ENCODE measurements at regions not wholly inside any gene's neighbourhood (a gene's known extent, or its start where the extent isn't known, plus 50 kb on each side); places are given as distances from the start of the nearest gene placed in this dataset.

DNA sequence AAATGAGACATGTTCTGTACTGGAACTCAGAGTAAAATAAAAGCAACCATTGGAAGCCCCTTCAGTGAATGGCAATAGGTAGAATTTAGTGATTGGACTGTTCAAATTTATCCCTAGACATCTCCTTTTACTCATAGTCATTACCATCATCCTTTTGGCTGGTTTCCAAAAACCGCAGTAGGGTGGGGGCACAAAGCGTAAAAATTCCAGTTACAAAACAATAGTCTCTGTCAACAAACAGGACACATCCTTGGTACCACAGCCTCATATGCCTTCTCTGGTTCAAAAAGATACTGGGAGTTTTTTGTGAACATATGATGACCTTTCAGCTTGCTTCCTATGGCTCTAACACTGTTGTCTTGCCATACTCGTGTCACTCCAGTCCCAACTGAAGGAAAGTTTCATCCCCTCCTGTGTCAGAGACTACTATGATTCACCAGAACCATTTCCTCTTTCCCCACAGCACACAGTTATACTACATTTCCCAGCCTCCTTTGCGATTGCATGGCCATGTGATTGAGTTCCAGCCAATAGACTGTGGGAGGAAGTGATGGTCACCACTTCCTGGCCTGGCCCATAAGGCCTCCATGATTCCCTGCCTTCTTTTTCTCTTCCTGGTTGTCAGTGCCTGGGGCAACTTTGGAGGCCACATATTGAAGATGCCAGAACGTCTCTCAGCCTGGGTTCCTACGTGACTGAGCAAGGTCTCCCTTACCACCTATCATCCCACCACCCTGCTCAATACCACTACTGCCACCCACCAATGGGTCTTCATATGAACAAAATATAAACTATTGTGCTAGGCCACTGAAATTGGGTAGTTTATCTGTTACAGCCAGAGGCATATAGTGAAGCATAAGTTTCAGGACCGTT, 162.4 kb downstream of the ID4 start:
- peak; percentile 9 for DNase-seq (ENCODE audit: extremely low read depth, insufficient read length)
- Histone ChIP-seq H3K27me3 (replicated peaks; ENCODE audit: control insufficient read depth, insufficient read depth, low read length) (no peaks in the 10 kb centered on the region), H3K4me3 (replicated peaks; ENCODE audit: low read depth, low read length) (no peak overlapping the region), H3K36me3 (ENCODE audit: control insufficient read depth, insufficient read depth, low read length) (no peaks in the 10 kb centered on the region)
- TF ChIP-seq, protein P1, sequence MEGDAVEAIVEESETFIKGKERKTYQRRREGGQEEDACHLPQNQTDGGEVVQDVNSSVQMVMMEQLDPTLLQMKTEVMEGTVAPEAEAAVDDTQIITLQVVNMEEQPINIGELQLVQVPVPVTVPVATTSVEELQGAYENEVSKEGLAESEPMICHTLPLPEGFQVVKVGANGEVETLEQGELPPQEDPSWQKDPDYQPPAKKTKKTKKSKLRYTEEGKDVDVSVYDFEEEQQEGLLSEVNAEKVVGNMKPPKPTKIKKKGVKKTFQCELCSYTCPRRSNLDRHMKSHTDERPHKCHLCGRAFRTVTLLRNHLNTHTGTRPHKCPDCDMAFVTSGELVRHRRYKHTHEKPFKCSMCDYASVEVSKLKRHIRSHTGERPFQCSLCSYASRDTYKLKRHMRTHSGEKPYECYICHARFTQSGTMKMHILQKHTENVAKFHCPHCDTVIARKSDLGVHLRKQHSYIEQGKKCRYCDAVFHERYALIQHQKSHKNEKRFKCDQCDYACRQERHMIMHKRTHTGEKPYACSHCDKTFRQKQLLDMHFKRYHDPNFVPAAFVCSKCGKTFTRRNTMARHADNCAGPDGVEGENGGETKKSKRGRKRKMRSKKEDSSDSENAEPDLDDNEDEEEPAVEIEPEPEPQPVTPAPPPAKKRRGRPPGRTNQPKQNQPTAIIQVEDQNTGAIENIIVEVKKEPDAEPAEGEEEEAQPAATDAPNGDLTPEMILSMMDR (IDR thresholded peaks at IDR 0.05; ENCODE audit: insufficient read depth, low read length, poor library complexity, severe bottlenecking) = no peak

GRCh38 chr6:20001286-20001685, 164.1 kb downstream of the ID4 start:
- no peaks in the 10 kb centered on the region for H3K36me3 ChIP-seq (ENCODE audit: control insufficient read depth, insufficient read depth, low read length)
- DNase-seq (ENCODE audit: extremely low read depth, insufficient read length) = no peak
- no peaks in the 10 kb centered on the region for H3K27me3 ChIP-seq (replicated peaks; ENCODE audit: control insufficient read depth, insufficient read depth, low read length)
- H3K4me3 ChIP-seq (replicated peaks; ENCODE audit: low read depth, low read length) = no peak overlapping the region
- TF ChIP-seq, protein P1 (IDR thresholded peaks at IDR 0.05; ENCODE audit: insufficient read depth, low read length, poor library complexity, severe bottlenecking) = no peak

DNA sequence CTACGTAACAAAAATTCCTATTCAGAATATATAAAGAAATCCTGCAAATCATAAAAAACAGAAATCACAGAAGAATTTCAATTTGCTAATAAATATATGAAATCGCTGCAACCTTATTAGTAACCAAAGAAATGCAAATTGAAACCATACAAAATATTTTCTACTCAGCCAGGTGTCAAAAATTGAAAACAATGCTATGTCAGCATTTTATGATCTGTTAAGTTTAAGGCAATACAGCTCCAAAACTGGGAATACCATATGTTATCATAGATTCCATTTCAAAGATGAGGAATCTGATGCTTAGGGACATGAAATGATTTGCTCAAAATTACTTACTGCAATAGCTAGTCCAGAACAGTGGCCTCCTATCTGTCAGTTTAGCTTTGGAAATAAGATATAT, 168.9 kb downstream of the ID4 start:
- Histone ChIP-seq H3K27me3 (replicated peaks; ENCODE audit: control insufficient read depth, insufficient read depth, low read length) (no peaks in the 10 kb centered on the region), H3K4me3 (replicated peaks; ENCODE audit: low read depth, low read length) (no peak overlapping the region), H3K36me3 (ENCODE audit: control insufficient read depth, insufficient read depth, low read length) (no peaks in the 10 kb centered on the region)
- DNase-seq (ENCODE audit: extremely low read depth, insufficient read length) = no peak
- TF ChIP-seq, protein P1 (IDR thresholded peaks at IDR 0.05; ENCODE audit: insufficient read depth, low read length, poor library complexity, severe bottlenecking) = no peak

DNA sequence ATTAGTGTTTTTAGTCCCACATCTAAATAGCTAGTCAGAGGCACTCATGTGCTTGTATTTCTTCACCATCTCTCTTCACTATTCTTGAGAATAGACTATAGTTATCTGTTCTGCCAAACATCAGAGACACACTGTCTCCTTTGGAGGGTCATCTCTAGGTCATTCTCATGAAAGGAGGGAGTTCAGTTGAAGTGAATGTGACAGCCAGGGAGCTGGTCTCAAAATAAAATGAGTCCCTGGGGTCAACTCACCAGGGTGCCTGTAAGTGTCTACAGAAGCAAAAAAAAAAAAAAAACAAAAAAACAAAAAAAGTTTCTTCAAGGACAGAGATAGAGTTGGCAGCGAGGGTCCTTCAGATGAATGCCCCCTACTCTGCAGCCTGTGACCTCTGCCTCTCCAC, 171.0 kb downstream of the ID4 start:
- H3K36me3 ChIP-seq (ENCODE audit: control insufficient read depth, insufficient read depth, low read length) = no peaks in the 10 kb centered on the region
- TF ChIP-seq, protein P1 (IDR thresholded peaks at IDR 0.05; ENCODE audit: insufficient read depth, low read length, poor library complexity, severe bottlenecking) = no peak
- no peaks in the 10 kb centered on the region for H3K27me3 ChIP-seq (replicated peaks; ENCODE audit: control insufficient read depth, insufficient read depth, low read length)
- no peak for DNase-seq (ENCODE audit: extremely low read depth, insufficient read length)
- H3K4me3 ChIP-seq (replicated peaks; ENCODE audit: low read depth, low read length) = no peak overlapping the region

GRCh38 chr6:20013066-20013861, 176.1 kb downstream of the ID4 start:
- H3K4me3 ChIP-seq (replicated peaks; ENCODE audit: low read depth, low read length) = no peak overlapping the region
- no peak for DNase-seq (ENCODE audit: extremely low read depth, insufficient read length)
- H3K27me3 ChIP-seq (replicated peaks; ENCODE audit: control insufficient read depth, insufficient read depth, low read length) = no peaks in the 10 kb centered on the region
- no peaks in the 10 kb centered on the region for H3K36me3 ChIP-seq (ENCODE audit: control insufficient read depth, insufficient read depth, low read length)
- TF ChIP-seq, protein P1 (IDR thresholded peaks at IDR 0.05; ENCODE audit: insufficient read depth, low read length, poor library complexity, severe bottlenecking) = no peak

Measured in GM06990 (cell line).